HUES48 (cell line): ENCODE measurements at regions not wholly inside any gene's neighbourhood (a gene's known extent, or its start where the extent isn't known, plus 50 kb on each side); places are given as distances from the start of the nearest gene placed in this dataset.

ENCODE experiments used
- H3K27ac ChIP-seq: one replicate; pipeline ENCODE4 v1.7.0; 2013; ENCODE audit warnings: low read depth, low read length, inconsistent platforms
- H3K27me3 ChIP-seq: 2 replicates; pipeline ENCODE4 v1.6.1; 2013; ENCODE audit warnings: mild to moderate bottlenecking, low read length; ENCODE audit not compliant: control insufficient read depth, insufficient read depth
- H3K36me3 ChIP-seq: 2 replicates; pipeline ENCODE4 v1.6.1; 2013; ENCODE audit warnings: low read length; ENCODE audit not compliant: control insufficient read depth, insufficient read depth
- H3K4me1 ChIP-seq: 2 replicates; pipeline ENCODE4 v1.6.1; 2013; ENCODE audit warnings: mild to moderate bottlenecking, low read length; ENCODE audit not compliant: control insufficient read depth, insufficient read depth
- H3K4me3 ChIP-seq: 2 replicates; pipeline ENCODE4 v1.5.1; 2013; ENCODE audit warnings: mild to moderate bottlenecking, low read depth, low read length
- H3K9ac ChIP-seq: 2 replicates; pipeline ENCODE4 v1.6.1; 2013; ENCODE audit warnings: mild to moderate bottlenecking, low read depth, low read length, moderate library complexity
- H3K9me3 ChIP-seq: 2 replicates; pipeline ENCODE4 v1.6.1; 2013; ENCODE audit warnings: low read length; ENCODE audit not compliant: control insufficient read depth, insufficient read depth

GRCh38 chr5:152487130-152487529 lies 82.1 kb upstream of the NMUR2 start:
- H3K9ac ChIP-seq, result no peak overlapping the region

GRCh38 chr5:152488869-152489268 lies 83.8 kb upstream of the NMUR2 start:
- Histone ChIP-seq H3K27me3 (no peaks in the 10 kb centered on the region; the same call in 1 of the 2 replicates), H3K27ac (no peak overlapping the region), H3K9me3 (no peaks in the 10 kb centered on the region), H3K4me1 (no peaks in the 10 kb centered on the region), H3K9ac (no peak overlapping the region), H3K36me3 (no peaks in the 10 kb centered on the region), H3K4me3 (no peak overlapping the region)

More at GRCh38 chr5:152487130-152487529, 82.1 kb upstream of the NMUR2 start:
- no peaks in the 10 kb centered on the region; the same call in 1 of the 2 replicates for H3K27me3 ChIP-seq
- no peak overlapping the region for H3K27ac ChIP-seq
- H3K4me1 ChIP-seq, result no peaks in the 10 kb centered on the region
- H3K9me3 ChIP-seq, result no peaks in the 10 kb centered on the region
- H3K4me3 ChIP-seq, result no peak overlapping the region
- H3K36me3 ChIP-seq, result no peaks in the 10 kb centered on the region

- no peaks in the 10 kb centered on the region for H3K27me3 ChIP-seq
- no peak overlapping the region for H3K9ac ChIP-seq
- H3K4me3 ChIP-seq, result no peak overlapping the region
- H3K4me1 ChIP-seq, result no peaks in the 10 kb centered on the region
- H3K9me3 ChIP-seq, result no peaks in the 10 kb centered on the region
- H3K27ac ChIP-seq, result no peak overlapping the region
- H3K36me3 ChIP-seq, result no peaks in the 10 kb centered on the region
Observed at GRCh38 chr5:152499814-152500535, 94.9 kb upstream of the NMUR2 start.

GRCh38 chr5:152501294-152501693 lies 96.2 kb upstream of the NMUR2 start:
- Histone ChIP-seq H3K36me3 (no peaks in the 10 kb centered on the region), H3K9ac (no peak overlapping the region), H3K9me3 (no peaks in the 10 kb centered on the region), H3K4me3 (no peak overlapping the region), H3K27me3 (no peaks in the 10 kb centered on the region), H3K27ac (no peak overlapping the region), H3K4me1 (no peaks in the 10 kb centered on the region)

- Histone ChIP-seq H3K9ac (no peak overlapping the region), H3K36me3 (no peaks in the 10 kb centered on the region), H3K27me3 (no peaks in the 10 kb centered on the region), H3K4me3 (no peak overlapping the region), H3K27ac (no peak overlapping the region), H3K9me3 (no peaks in the 10 kb centered on the region), H3K4me1 (no peaks in the 10 kb centered on the region)
Observed at GRCh38 chr5:152503206-152503605, 98.1 kb upstream of the NMUR2 start.

GRCh38 chr5:152505442-152506042 lies 100.5 kb upstream of the NMUR2 start:
- H3K27ac ChIP-seq, result no peak overlapping the region
- H3K9ac ChIP-seq, result no peak overlapping the region
- no peak overlapping the region for H3K4me3 ChIP-seq
- H3K27me3 ChIP-seq, result 0 out of 2 replicates have a peak, but pooled peaks cover 1% of the 10 kb centered on the region
- H3K4me1 ChIP-seq, result no peaks in the 10 kb centered on the region
- no peaks in the 10 kb centered on the region for H3K36me3 ChIP-seq
- no peaks in the 10 kb centered on the region for H3K9me3 ChIP-seq

- Histone ChIP-seq H3K27ac (peak overlapping the region; percentile 16), H3K36me3 (no peaks in the 10 kb centered on the region), H3K9ac (no peak overlapping the region), H3K9me3 (no peaks in the 10 kb centered on the region), H3K4me1 (peaks cover 8% of the 10 kb centered on the region; the same call in 1 of the 2 replicates), H3K4me3 (no peak overlapping the region), H3K27me3 (0 out of 2 replicates have a peak, but pooled peaks cover 3% of the 10 kb centered on the region)
Observed at GRCh38 chr5:152511120-152511519, 106.0 kb upstream of the NMUR2 start.

GRCh38 chr5:152511531-152512132 lies 106.6 kb upstream of the NMUR2 start:
- Histone ChIP-seq H3K36me3 (no peaks in the 10 kb centered on the region), H3K4me1 (peaks cover 8% of the 10 kb centered on the region; the same call in 1 of the 2 replicates), H3K9ac (no peak overlapping the region), H3K27me3 (0 out of 2 replicates have a peak, but pooled peaks cover 3% of the 10 kb centered on the region), H3K27ac (peak overlapping the region; percentile 16), H3K4me3 (no peak overlapping the region), H3K9me3 (no peaks in the 10 kb centered on the region)

- no peaks in the 10 kb centered on the region for H3K36me3 ChIP-seq
- H3K4me3 ChIP-seq, result no peak overlapping the region
- no peak overlapping the region for H3K27ac ChIP-seq
- H3K9ac ChIP-seq, result no peak overlapping the region
- peaks cover 8% of the 10 kb centered on the region; the same call in 1 of the 2 replicates for H3K4me1 ChIP-seq
- 0 out of 2 replicates have a peak, but pooled peaks cover 3% of the 10 kb centered on the region for H3K27me3 ChIP-seq
- no peaks in the 10 kb centered on the region for H3K9me3 ChIP-seq
Observed at GRCh38 chr5:152514827-152515397, 109.8 kb upstream of the NMUR2 start.

GRCh38 chr5:152523964-152524363 lies 118.9 kb upstream of the NMUR2 start:
- Histone ChIP-seq H3K36me3 (no peaks in the 10 kb centered on the region), H3K4me3 (no peak overlapping the region), H3K27ac (no peak overlapping the region), H3K9me3 (no peaks in the 10 kb centered on the region), H3K4me1 (peaks cover 6% of the 10 kb centered on the region; the same call in 1 of the 2 replicates), H3K9ac (no peak overlapping the region), H3K27me3 (no peaks in the 10 kb centered on the region)
